ENCODE measurements at regions not wholly inside any gene's neighbourhood (a gene's known extent, or its start where the extent isn't known, plus 50 kb on each side); places are given as distances from the start of the nearest gene placed in this dataset.

- H3K36me3 ChIP-seq (ENCODE audit: low read depth): no peaks in the 10 kb centered on the region
- no peak overlapping the region for H3K4me3 ChIP-seq
- H4K20me1 ChIP-seq (ENCODE audit: insufficient read depth): no peaks in the 10 kb centered on the region
- DNase-seq: peak; percentile 16
- H3K4me2 ChIP-seq (ENCODE audit: unreplicated experiment): no peak overlapping the region
- in situ Hi-C loops (cut with MboI): no loop called here
- no peak overlapping the region for H3K27ac ChIP-seq
- no peak overlapping the region for H3K9ac ChIP-seq
- no peaks in the 10 kb centered on the region for H3K9me3 ChIP-seq (ENCODE audit: low read depth)
- H3K27me3 ChIP-seq (replicated peaks; ENCODE audit: insufficient read depth): no peaks in the 10 kb centered on the region
- TF ChIP-seq EZH2phosphoT487 (IDR thresholded peaks at IDR 0.05; ENCODE audit: insufficient read depth, low read depth): no peak
- no peak for TF ChIP-seq EZH2 (IDR thresholded peaks at IDR 0.05; ENCODE audit: insufficient read depth, poor library complexity, severe bottlenecking)
- no peaks in the 10 kb centered on the region for H3K9me2 ChIP-seq (ENCODE audit: insufficient read depth)
- peaks cover 35% of the 10 kb centered on the region for H3K4me1 ChIP-seq (ENCODE audit: insufficient read depth)
- H3F3A ChIP-seq (ENCODE audit: insufficient read depth): peaks cover 4% of the 10 kb centered on the region
- no peaks in the 10 kb centered on the region for H3K79me2 ChIP-seq (ENCODE audit: insufficient read depth)
- no peak overlapping the region for H2AFZ ChIP-seq
- WGBS, 2 experiments (ENCODE audit: low coverage in 1 of 2, low lambda C conversion rate in 2 of 2, missing lambda C conversion rate in 2 of 2): 17 to 20% methylated on average over 2 of the region's 2 CpGs
Observed at GRCh38 chr7:32155712-32156111, 85.5 kb upstream of the PDE1C start.

GRCh38 chr7:32154797-32155196, 84.6 kb upstream of the PDE1C start:
- no peaks in the 10 kb centered on the region for H3K27me3 ChIP-seq (replicated peaks; ENCODE audit: insufficient read depth)
- H3K9ac ChIP-seq: no peak overlapping the region
- H3K4me1 ChIP-seq (ENCODE audit: insufficient read depth): peaks cover 28% of the 10 kb centered on the region
- in situ Hi-C loops (cut with MboI): no loop called here
- H3K4me2 ChIP-seq (ENCODE audit: unreplicated experiment): peak overlapping the region; percentile 27
- no peaks in the 10 kb centered on the region for H3K79me2 ChIP-seq (ENCODE audit: insufficient read depth)
- 27 to 28% methylated on average over 3 of the region's 3 CpGs for WGBS, 2 experiments (ENCODE audit: low coverage in 1 of 2, low lambda C conversion rate in 2 of 2, missing lambda C conversion rate in 2 of 2)
- H3K9me3 ChIP-seq (ENCODE audit: low read depth): no peaks in the 10 kb centered on the region
- no peaks in the 10 kb centered on the region for H3K36me3 ChIP-seq (ENCODE audit: low read depth)
- H3K4me3 ChIP-seq: no peak overlapping the region
- no peaks in the 10 kb centered on the region for H3K9me2 ChIP-seq (ENCODE audit: insufficient read depth)
- no peaks in the 10 kb centered on the region for H4K20me1 ChIP-seq (ENCODE audit: insufficient read depth)
- no peak overlapping the region for H3K27ac ChIP-seq
- peaks cover 3% of the 10 kb centered on the region; the same call in 1 of the 2 replicates for H3F3A ChIP-seq (ENCODE audit: insufficient read depth)
- peak overlapping the region; percentile 41; the same call in 1 of the 2 replicates for H2AFZ ChIP-seq
- peak; percentile 81 for DNase-seq
- TF ChIP-seq EZH2 (IDR thresholded peaks at IDR 0.05; ENCODE audit: insufficient read depth, poor library complexity, severe bottlenecking) (no peak), EZH2phosphoT487 (IDR thresholded peaks at IDR 0.05; ENCODE audit: insufficient read depth, low read depth) (no peak)

- H4K20me1 ChIP-seq (ENCODE audit: insufficient read depth): no peaks in the 10 kb centered on the region
- H3K9ac ChIP-seq: no peak overlapping the region
- H3K9me3 ChIP-seq (ENCODE audit: low read depth): no peaks in the 10 kb centered on the region
- 50 to 58% methylated on average over 4 of the region's 4 CpGs for whole genome bisulfite sequencing, 2 experiments (ENCODE audit: low coverage in 1 of 2, low lambda C conversion rate in 2 of 2, missing lambda C conversion rate in 2 of 2)
- H3K9me2 ChIP-seq (ENCODE audit: insufficient read depth): no peaks in the 10 kb centered on the region
- no peak for TF ChIP-seq EZH2phosphoT487 (IDR thresholded peaks at IDR 0.05; ENCODE audit: insufficient read depth, low read depth)
- TF ChIP-seq EZH2 (IDR thresholded peaks at IDR 0.05; ENCODE audit: insufficient read depth, poor library complexity, severe bottlenecking): no peak
- H2AFZ ChIP-seq: peak overlapping the region; percentile 32; the same call in 1 of the 2 replicates
- no peak overlapping the region for H3K4me2 ChIP-seq (ENCODE audit: unreplicated experiment)
- H3K27me3 ChIP-seq (replicated peaks; ENCODE audit: insufficient read depth): no peaks in the 10 kb centered on the region
- H3K27ac ChIP-seq: no peak overlapping the region
- H3K79me2 ChIP-seq (ENCODE audit: insufficient read depth): no peaks in the 10 kb centered on the region
- H3K4me3 ChIP-seq: no peak overlapping the region
- H3K4me1 ChIP-seq (ENCODE audit: insufficient read depth): peaks cover 15% of the 10 kb centered on the region
- H3K36me3 ChIP-seq (ENCODE audit: low read depth): no peaks in the 10 kb centered on the region
- DNase-seq: no peak
- in situ Hi-C loops (cut with MboI): no loop called here
- H3F3A ChIP-seq (ENCODE audit: insufficient read depth): peaks cover 3% of the 10 kb centered on the region; the same call in 1 of the 2 replicates
Observed at GRCh38 chr7:32153006-32153405, 82.8 kb upstream of the PDE1C start.

- Histone ChIP-seq H3K9me3 (ENCODE audit: low read depth) (no peaks in the 10 kb centered on the region), H3K4me1 (ENCODE audit: insufficient read depth) (peaks cover 13% of the 10 kb centered on the region), H3K27ac (no peak overlapping the region), H4K20me1 (ENCODE audit: insufficient read depth) (no peaks in the 10 kb centered on the region), H3K4me2 (ENCODE audit: unreplicated experiment) (no peak overlapping the region), H3F3A (ENCODE audit: insufficient read depth) (peaks cover 3% of the 10 kb centered on the region; the same call in 1 of the 2 replicates), H3K9ac (no peak overlapping the region), H2AFZ (no peak overlapping the region), H3K4me3 (no peak overlapping the region), H3K36me3 (ENCODE audit: low read depth) (no peaks in the 10 kb centered on the region), H3K27me3 (replicated peaks; ENCODE audit: insufficient read depth) (no peaks in the 10 kb centered on the region), H3K9me2 (ENCODE audit: insufficient read depth) (no peaks in the 10 kb centered on the region), H3K79me2 (ENCODE audit: insufficient read depth) (no peaks in the 10 kb centered on the region)
- DNase-seq: no peak
- TF ChIP-seq EZH2phosphoT487 (IDR thresholded peaks at IDR 0.05; ENCODE audit: insufficient read depth, low read depth): no peak
- no peak for TF ChIP-seq EZH2 (IDR thresholded peaks at IDR 0.05; ENCODE audit: insufficient read depth, poor library complexity, severe bottlenecking)
- in situ Hi-C loops (cut with MboI): no loop called here
- 42 to 47% methylated on average over 3 of the region's 3 CpGs for WGBS, 2 experiments (ENCODE audit: low coverage in 1 of 2, low lambda C conversion rate in 2 of 2, missing lambda C conversion rate in 2 of 2)
Observed at GRCh38 chr7:32152576-32152975, 82.4 kb upstream of the PDE1C start.

GRCh38 chr7:32150589-32150988, 80.4 kb upstream of the PDE1C start:
- Histone ChIP-seq H3K9me2 (ENCODE audit: insufficient read depth) (no peaks in the 10 kb centered on the region), H4K20me1 (ENCODE audit: insufficient read depth) (no peaks in the 10 kb centered on the region), H3K9me3 (ENCODE audit: low read depth) (no peaks in the 10 kb centered on the region), H3K79me2 (ENCODE audit: insufficient read depth) (no peaks in the 10 kb centered on the region), H3K27me3 (replicated peaks; ENCODE audit: insufficient read depth) (no peaks in the 10 kb centered on the region), H3K9ac (no peak overlapping the region), H3K4me3 (no peak overlapping the region), H3K36me3 (ENCODE audit: low read depth) (no peaks in the 10 kb centered on the region), H3K4me2 (ENCODE audit: unreplicated experiment) (no peak overlapping the region), H3K4me1 (ENCODE audit: insufficient read depth) (peaks cover 13% of the 10 kb centered on the region), H2AFZ (no peak overlapping the region), H3K27ac (no peak overlapping the region), H3F3A (ENCODE audit: insufficient read depth) (peaks cover 3% of the 10 kb centered on the region; the same call in 1 of the 2 replicates)
- WGBS, 2 experiments (ENCODE audit: low coverage in 1 of 2, low lambda C conversion rate in 2 of 2, missing lambda C conversion rate in 2 of 2): 5 to 20% methylated on average over 2 of the region's 2 CpGs
- no peak for DNase-seq
- TF ChIP-seq EZH2phosphoT487 (IDR thresholded peaks at IDR 0.05; ENCODE audit: insufficient read depth, low read depth) (no peak), EZH2 (IDR thresholded peaks at IDR 0.05; ENCODE audit: insufficient read depth, poor library complexity, severe bottlenecking) (no peak)
- in situ Hi-C loops (cut with MboI): no loop called here
